WTC11 (cell line): ENCODE measurements at regions not wholly inside any gene's neighbourhood (a gene's known extent, or its start where the extent isn't known, plus 50 kb on each side); places are given as distances from the start of the nearest gene placed in this dataset.

Experiments used
- ATAC-seq: fragments of 200-7000 bp; cut with Tn5 transposase; 2 replicates; pipeline ENCODE4 v1.10.0; 2021; ENCODE audit warnings: mild to moderate bottlenecking, moderate library complexity
- CTCF ChIA-PET: fragments of 300-600 bp; sonication (Branson Sonifier 250); formaldehyde crosslinking; loops from one replicate; lab custom pipeline; 2021; ENCODE audit warnings: antibody characterized with exemption; lab: Charles Lee
- POLR2A ChIA-PET: fragments of 350-600 bp; sonication (Branson Sonifier 250); formaldehyde crosslinking; loops from one replicate; lab custom pipeline; 2021; ENCODE audit warnings: antibody characterized with exemption; lab: Charles Lee
- DNase-seq: peaks from one replicate; pipeline ENCODE4 v3.0.0; 2021; ENCODE audit warnings: low spot score
- H3K27ac Mint-ChIP-seq: 2 replicates; pipeline ENCODE4 v1.8.0; 2021; ENCODE audit warnings: mixed read lengths
- H3K27me3 Mint-ChIP-seq: 2 replicates; pipeline ENCODE4 v1.8.0; 2021; ENCODE audit warnings: low read depth, mild to moderate bottlenecking, moderate library complexity, mixed read lengths
- H3K36me3 Mint-ChIP-seq: 2 replicates; pipeline ENCODE4 v1.8.0; 2021; ENCODE audit warnings: mixed read lengths
- H3K4me1 Mint-ChIP-seq: 2 replicates; pipeline ENCODE4 v1.8.0; 2022; ENCODE audit warnings: mixed read lengths
- H3K4me3 Mint-ChIP-seq: 2 replicates; pipeline ENCODE4 v1.8.0; 2021; ENCODE audit warnings: mild to moderate bottlenecking, moderate library complexity, mixed read lengths
- H3K9me3 Mint-ChIP-seq: 2 replicates; pipeline ENCODE4 v1.8.0; 2021; ENCODE audit warnings: mixed read lengths
- ATF1 ChIP-seq: sonication (generic); formaldehyde crosslinking; IDR thresholded peaks from 2 replicates; pipeline ENCODE4 v1.8.1; 2023; ENCODE audit warnings: mild to moderate bottlenecking, moderate library complexity, missing genetic modification reagents
- CBFB ChIP-seq: sonication (generic); formaldehyde crosslinking; IDR thresholded peaks from 2 replicates; pipeline ENCODE4 v1.8.1; 2022; ENCODE audit warnings: mild to moderate bottlenecking, low read depth, missing genetic modification reagents
- CREB1 ChIP-seq: sonication (generic); formaldehyde crosslinking; IDR thresholded peaks from 2 replicates; pipeline ENCODE4 v1.8.0; 2023; ENCODE audit warnings: mild to moderate bottlenecking, missing genetic modification reagents
- FOXJ3 ChIP-seq: sonication (generic); formaldehyde crosslinking; IDR thresholded peaks from 2 replicates; pipeline ENCODE4 v1.9.0; 2021; ENCODE audit warnings: missing genetic modification reagents, mild to moderate bottlenecking, borderline replicate concordance
- FOXK1 ChIP-seq: sonication (generic); formaldehyde crosslinking; IDR thresholded peaks from 2 replicates; pipeline ENCODE4 v1.8.0; 2022; ENCODE audit warnings: mild to moderate bottlenecking, moderate library complexity, missing genetic modification reagents
- HMGA2 ChIP-seq: fragments of 250-450 bp; sonication (Bioruptor Pico); IDR thresholded peaks from 2 replicates; pipeline ENCODE4 v1.4.0; 2021; ENCODE audit warnings: mild to moderate bottlenecking, moderate library complexity
- KAT7 ChIP-seq: sonication (generic); formaldehyde crosslinking; IDR thresholded peaks from 2 replicates; pipeline ENCODE4 v1.8.1; 2023; ENCODE audit warnings: missing genetic modification reagents, mild to moderate bottlenecking, borderline replicate concordance
- NR1H2 ChIP-seq: sonication (generic); formaldehyde crosslinking; IDR thresholded peaks from 2 replicates; pipeline ENCODE4 v1.9.0; 2021; ENCODE audit warnings: mild to moderate bottlenecking, moderate library complexity, missing genetic modification reagents
- OVOL2 ChIP-seq: fragments of 250-450 bp; sonication (Bioruptor Pico); IDR thresholded peaks from 2 replicates; pipeline ENCODE4 v1.9.0; 2021; ENCODE audit warnings: mild to moderate bottlenecking, borderline replicate concordance
- PRRX2 ChIP-seq: fragments of 250-450 bp; sonication (Bioruptor Pico); IDR thresholded peaks from 2 replicates; pipeline ENCODE4 v1.8.0; 2021; ENCODE audit warnings: mild to moderate bottlenecking
- RELA ChIP-seq: sonication (generic); formaldehyde crosslinking; IDR thresholded peaks from 2 replicates; pipeline ENCODE4 v1.8.1; 2022; ENCODE audit warnings: missing genetic modification reagents, mild to moderate bottlenecking, borderline replicate concordance
- SMAD4 ChIP-seq: sonication (generic); formaldehyde crosslinking; IDR thresholded peaks from 2 replicates; pipeline ENCODE4 v1.8.0; 2022; ENCODE audit warnings: mild to moderate bottlenecking, missing genetic modification reagents
- SP1 ChIP-seq: sonication (generic); formaldehyde crosslinking; conservative IDR thresholded peaks from 2 replicates; pipeline ENCODE4 v1.8.1; 2022; ENCODE audit warnings: missing genetic modification reagents
- ZNF396 ChIP-seq: fragments of 250-450 bp; sonication (Bioruptor Pico); IDR thresholded peaks from 2 replicates; pipeline ENCODE4 v1.8.0; 2021; ENCODE audit warnings: mild to moderate bottlenecking, moderate library complexity, borderline replicate concordance
- TF ChIP-seq, protein P1 (sequence below): sonication (generic); formaldehyde crosslinking; IDR thresholded peaks from 2 replicates; pipeline ENCODE4 v1.8.0; 2022; ENCODE audit warnings: mild to moderate bottlenecking, missing genetic modification reagents
- TF ChIP-seq, protein P2 (sequence below): sonication (generic); formaldehyde crosslinking; IDR thresholded peaks from 2 replicates; pipeline ENCODE4 v1.8.0; 2023; ENCODE audit warnings: missing genetic modification reagents
- TF ChIP-seq, protein P3 (sequence below): fragments of 250-450 bp; sonication (Bioruptor Pico); IDR thresholded peaks from 2 replicates; pipeline ENCODE4 v1.9.0; 2021; ENCODE audit warnings: mild to moderate bottlenecking, borderline replicate concordance

DNA sequence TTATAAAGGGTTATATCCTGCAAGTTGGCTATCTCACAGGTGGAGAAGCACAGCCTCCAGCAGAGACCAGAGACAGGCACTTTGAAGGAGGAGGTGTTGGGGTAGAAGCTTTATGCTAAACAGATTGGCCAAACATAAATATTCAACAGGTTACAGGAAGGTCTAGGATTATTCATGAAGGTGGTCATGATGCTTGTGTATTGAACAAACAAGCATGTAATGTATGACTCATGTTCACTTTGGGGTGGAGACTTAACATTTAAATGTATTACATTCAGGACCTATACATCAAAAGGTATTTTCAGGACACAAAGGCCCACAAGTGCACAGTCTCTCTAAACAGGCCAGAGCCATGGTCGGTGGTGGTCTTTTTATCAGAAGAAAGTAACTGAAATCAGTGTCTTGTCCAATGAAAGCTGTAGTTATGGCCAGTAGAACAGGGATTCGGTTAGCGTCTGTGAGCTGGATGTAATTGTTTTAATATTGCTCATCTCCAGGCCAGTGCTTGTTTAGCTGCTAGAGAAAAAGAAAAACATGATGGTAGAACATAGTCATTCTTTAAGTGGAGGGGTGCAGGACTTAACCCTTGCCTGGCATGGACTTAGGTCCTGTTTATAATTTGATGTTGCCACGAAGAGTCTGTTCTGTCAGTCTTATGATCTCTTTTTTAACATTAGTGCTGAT is 555.2 kb upstream of the PCDH10 start:
- no peak overlapping the region for H3K27ac Mint-ChIP-seq
- H3K4me3 Mint-ChIP-seq: no peak overlapping the region
- no peaks in the 10 kb centered on the region for H3K4me1 Mint-ChIP-seq
- ChIA-PET POLR2A (no interaction called here), CTCF (interaction anchor here (2.3 kb wide), 1 partner anchor 36 kb away, joined by 5 read pairs; no protein-coding TSS in a partner anchor)
- no peak for ATAC-seq
- peaks cover 14% of the 10 kb centered on the region for H3K9me3 Mint-ChIP-seq
- no peaks in the 10 kb centered on the region; the same call in 1 of the 2 replicates for H3K36me3 Mint-ChIP-seq
- H3K27me3 Mint-ChIP-seq: no peaks in the 10 kb centered on the region
- DNase-seq: no peak
- no peak for TF ChIP-seq CBFB (CRISPR knock-in tag)
- TF ChIP-seq CREB1 (CRISPR knock-in tag): no peak
- TF ChIP-seq HMGA2 (CRISPR knock-in tag): no peak
- TF ChIP-seq NR1H2 (CRISPR knock-in tag): no peak
- no peak for TF ChIP-seq FOXK1 (CRISPR knock-in tag)
- no peak for TF ChIP-seq OVOL2 (CRISPR knock-in tag)
- no peak for TF ChIP-seq ATF1 (CRISPR knock-in tag)
- TF ChIP-seq, protein P1, sequence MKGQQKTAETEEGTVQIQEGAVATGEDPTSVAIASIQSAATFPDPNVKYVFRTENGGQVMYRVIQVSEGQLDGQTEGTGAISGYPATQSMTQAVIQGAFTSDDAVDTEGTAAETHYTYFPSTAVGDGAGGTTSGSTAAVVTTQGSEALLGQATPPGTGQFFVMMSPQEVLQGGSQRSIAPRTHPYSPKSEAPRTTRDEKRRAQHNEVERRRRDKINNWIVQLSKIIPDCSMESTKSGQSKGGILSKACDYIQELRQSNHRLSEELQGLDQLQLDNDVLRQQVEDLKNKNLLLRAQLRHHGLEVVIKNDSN: no peak
- no peak for TF ChIP-seq KAT7 (CRISPR knock-in tag)
- TF ChIP-seq RELA (CRISPR knock-in tag): no peak
- TF ChIP-seq PRRX2 (CRISPR knock-in tag): no peak
- TF ChIP-seq, protein P2, sequence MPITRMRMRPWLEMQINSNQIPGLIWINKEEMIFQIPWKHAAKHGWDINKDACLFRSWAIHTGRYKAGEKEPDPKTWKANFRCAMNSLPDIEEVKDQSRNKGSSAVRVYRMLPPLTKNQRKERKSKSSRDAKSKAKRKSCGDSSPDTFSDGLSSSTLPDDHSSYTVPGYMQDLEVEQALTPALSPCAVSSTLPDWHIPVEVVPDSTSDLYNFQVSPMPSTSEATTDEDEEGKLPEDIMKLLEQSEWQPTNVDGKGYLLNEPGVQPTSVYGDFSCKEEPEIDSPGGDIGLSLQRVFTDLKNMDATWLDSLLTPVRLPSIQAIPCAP (CRISPR knock-in tag): no peak
- no peak for TF ChIP-seq SP1 (CRISPR knock-in tag)

DNA sequence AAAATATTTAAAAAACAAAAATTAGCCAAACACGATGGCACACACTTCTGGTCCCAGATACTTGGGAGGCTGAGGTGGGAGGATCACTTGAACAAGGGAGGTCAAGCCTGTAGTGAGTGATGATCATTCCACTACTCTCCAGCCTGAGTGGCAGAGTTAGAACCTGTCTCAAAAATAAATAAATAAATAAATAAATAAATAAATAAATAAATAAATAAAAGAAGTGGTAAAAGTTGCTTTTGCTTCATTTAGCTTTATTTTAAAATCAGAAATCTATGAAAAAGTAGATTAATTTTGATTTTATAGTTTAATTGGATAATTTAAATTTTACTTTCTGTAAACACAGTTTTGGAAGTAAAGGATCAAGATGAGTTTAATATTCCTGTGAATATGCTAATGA is 552.9 kb upstream of the PCDH10 start:
- no peak overlapping the region for H3K27ac Mint-ChIP-seq
- no peak for ATAC-seq
- peaks cover 16% of the 10 kb centered on the region for H3K9me3 Mint-ChIP-seq

More for the DNA sequence above, 552.9 kb upstream of the PCDH10 start:
- no peak for DNase-seq
- POLR2A ChIA-PET: no interaction called here
- H3K4me3 Mint-ChIP-seq: no peak overlapping the region
- no peak for TF ChIP-seq SMAD4 (CRISPR knock-in tag)
- TF ChIP-seq SP1 (CRISPR knock-in tag): no peak
- no peak for TF ChIP-seq CREB1 (CRISPR knock-in tag)
- TF ChIP-seq NR1H2 (CRISPR knock-in tag): no peak
- TF ChIP-seq, protein P3, sequence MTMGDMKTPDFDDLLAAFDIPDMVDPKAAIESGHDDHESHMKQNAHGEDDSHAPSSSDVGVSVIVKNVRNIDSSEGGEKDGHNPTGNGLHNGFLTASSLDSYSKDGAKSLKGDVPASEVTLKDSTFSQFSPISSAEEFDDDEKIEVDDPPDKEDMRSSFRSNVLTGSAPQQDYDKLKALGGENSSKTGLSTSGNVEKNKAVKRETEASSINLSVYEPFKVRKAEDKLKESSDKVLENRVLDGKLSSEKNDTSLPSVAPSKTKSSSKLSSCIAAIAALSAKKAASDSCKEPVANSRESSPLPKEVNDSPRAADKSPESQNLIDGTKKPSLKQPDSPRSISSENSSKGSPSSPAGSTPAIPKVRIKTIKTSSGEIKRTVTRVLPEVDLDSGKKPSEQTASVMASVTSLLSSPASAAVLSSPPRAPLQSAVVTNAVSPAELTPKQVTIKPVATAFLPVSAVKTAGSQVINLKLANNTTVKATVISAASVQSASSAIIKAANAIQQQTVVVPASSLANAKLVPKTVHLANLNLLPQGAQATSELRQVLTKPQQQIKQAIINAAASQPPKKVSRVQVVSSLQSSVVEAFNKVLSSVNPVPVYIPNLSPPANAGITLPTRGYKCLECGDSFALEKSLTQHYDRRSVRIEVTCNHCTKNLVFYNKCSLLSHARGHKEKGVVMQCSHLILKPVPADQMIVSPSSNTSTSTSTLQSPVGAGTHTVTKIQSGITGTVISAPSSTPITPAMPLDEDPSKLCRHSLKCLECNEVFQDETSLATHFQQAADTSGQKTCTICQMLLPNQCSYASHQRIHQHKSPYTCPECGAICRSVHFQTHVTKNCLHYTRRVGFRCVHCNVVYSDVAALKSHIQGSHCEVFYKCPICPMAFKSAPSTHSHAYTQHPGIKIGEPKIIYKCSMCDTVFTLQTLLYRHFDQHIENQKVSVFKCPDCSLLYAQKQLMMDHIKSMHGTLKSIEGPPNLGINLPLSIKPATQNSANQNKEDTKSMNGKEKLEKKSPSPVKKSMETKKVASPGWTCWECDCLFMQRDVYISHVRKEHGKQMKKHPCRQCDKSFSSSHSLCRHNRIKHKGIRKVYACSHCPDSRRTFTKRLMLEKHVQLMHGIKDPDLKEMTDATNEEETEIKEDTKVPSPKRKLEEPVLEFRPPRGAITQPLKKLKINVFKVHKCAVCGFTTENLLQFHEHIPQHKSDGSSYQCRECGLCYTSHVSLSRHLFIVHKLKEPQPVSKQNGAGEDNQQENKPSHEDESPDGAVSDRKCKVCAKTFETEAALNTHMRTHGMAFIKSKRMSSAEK (CRISPR knock-in tag): no peak
- TF ChIP-seq FOXJ3 (CRISPR knock-in tag): no peak
- TF ChIP-seq ZNF396 (CRISPR knock-in tag): no peak
- H3K4me1 Mint-ChIP-seq: no peaks in the 10 kb centered on the region
- CTCF ChIA-PET: no interaction called here
- H3K27me3 Mint-ChIP-seq: no peaks in the 10 kb centered on the region
- H3K36me3 Mint-ChIP-seq: no peaks in the 10 kb centered on the region; the same call in 1 of the 2 replicates
